BJ (cell line): ENCODE measurements at regions not wholly inside any gene's neighbourhood (a gene's known extent, or its start where the extent isn't known, plus 50 kb on each side); places are given as distances from the start of the nearest gene placed in this dataset.

ENCODE experiments used
- CTCF ChIA-PET: fragments of 350-600 bp; formaldehyde crosslinking; extraction: SDS; loops from one replicate; lab custom pipeline; 2021; ENCODE audit warnings: antibody characterized with exemption, inconsistent platforms; lab: Yijun Ruan, JAX
- POLR2A ChIA-PET: fragments of 300-600 bp; sonication (Branson Sonifier 250); formaldehyde crosslinking; extraction: SDS; loops from one replicate; lab custom pipeline; 2021; ENCODE audit warnings: antibody characterized with exemption; lab: Charles Lee
- DNase-seq: peaks from one replicate; pipeline ENCODE4 v3.0.0-alpha.2; 2011; ENCODE audit warnings: low read depth
- H3K27me3 ChIP-seq: 2 replicates; pipeline ENCODE4 v1.6.0; 2011; ENCODE audit warnings: low read length; ENCODE audit not compliant: control insufficient read depth, insufficient read depth
- H3K36me3 ChIP-seq: 2 replicates; pipeline ENCODE4 v1.5.1; 2011; ENCODE audit warnings: low read length; ENCODE audit not compliant: control insufficient read depth, insufficient read depth
- H3K4me3 ChIP-seq: 2 replicates; pipeline ENCODE4 v1.5.1; 2011; ENCODE audit warnings: low read depth, mild to moderate bottlenecking, control low read depth, low read length
- CTCF ChIP-seq: IDR thresholded peaks from 2 replicates; pipeline ENCODE4 v1.5.1; 2011; ENCODE audit warnings: low read depth, mild to moderate bottlenecking, control low read depth, inconsistent platforms, low read length, moderate library complexity; ENCODE audit not compliant: insufficient read depth

- H3K4me3 ChIP-seq, result no peak overlapping the region
- TF ChIP-seq CTCF, result no peak
- H3K36me3 ChIP-seq, result no peaks in the 10 kb centered on the region
- DNase-seq, result peak; percentile 20
- H3K27me3 ChIP-seq, result 0 out of 2 replicates have a peak, but pooled peaks cover 1% of the 10 kb centered on the region
- POLR2A ChIA-PET, result no interaction called here
- CTCF ChIA-PET, result interaction anchor here (0.6 kb wide), 1 partner anchor 264 kb away, joined by 4 read pairs; no protein-coding TSS in a partner anchor
These were observed 223.0 kb upstream of the LRFN2 start for GRCh38 chr6:40810171-40810570.

GRCh38 chr6:40809627-40810026 lies 222.5 kb upstream of the LRFN2 start:
- DNase-seq, result no peak
- CTCF ChIA-PET, result no interaction called here
- H3K27me3 ChIP-seq, result 0 out of 2 replicates have a peak, but pooled peaks cover 1% of the 10 kb centered on the region

GRCh38 chr6:40807484-40807883 lies 220.3 kb upstream of the LRFN2 start:
- no peak for DNase-seq
- ChIA-PET POLR2A (no interaction called here), CTCF (no interaction called here)
- H3K4me3 ChIP-seq, result no peak overlapping the region
- TF ChIP-seq CTCF, result no peak
- no peaks in the 10 kb centered on the region for H3K36me3 ChIP-seq
- H3K27me3 ChIP-seq, result 0 out of 2 replicates have a peak, but pooled peaks cover 1% of the 10 kb centered on the region

More at GRCh38 chr6:40809627-40810026, 222.5 kb upstream of the LRFN2 start:
- POLR2A ChIA-PET, result no interaction called here
- Histone ChIP-seq H3K36me3 (no peaks in the 10 kb centered on the region), H3K4me3 (no peak overlapping the region)
- TF ChIP-seq CTCF, result no peak

GRCh38 chr6:40806256-40806864 lies 219.2 kb upstream of the LRFN2 start:
- H3K27me3 ChIP-seq, result 0 out of 2 replicates have a peak, but pooled peaks cover 1% of the 10 kb centered on the region
- no peak overlapping the region for H3K4me3 ChIP-seq
- ChIA-PET CTCF (interaction anchor here (1.0 kb wide), 1 partner anchor 11 kb away, joined by 6 read pairs; no protein-coding TSS in a partner anchor), POLR2A (no interaction called here)
- no peaks in the 10 kb centered on the region for H3K36me3 ChIP-seq
- no peak for DNase-seq
- TF ChIP-seq CTCF, result no peak

- CTCF ChIA-PET, result no interaction called here
- POLR2A ChIA-PET, result no interaction called here
- TF ChIP-seq CTCF, result no peak
- H3K36me3 ChIP-seq, result no peaks in the 10 kb centered on the region
- no peak overlapping the region for H3K4me3 ChIP-seq
- H3K27me3 ChIP-seq, result 0 out of 2 replicates have a peak, but pooled peaks cover 1% of the 10 kb centered on the region
- no peak for DNase-seq
These were observed 218.2 kb upstream of the LRFN2 start for GRCh38 chr6:40805336-40805735.
